ENCODE measurements at regions not wholly inside any gene's neighbourhood (a gene's known extent, or its start where the extent isn't known, plus 50 kb on each side); places are given as distances from the start of the nearest gene placed in this dataset.

- Histone ChIP-seq H3K9me3 (no peaks in the 10 kb centered on the region), H3K36me3 (replicated peaks in 1 of 2; ENCODE audit: insufficient read depth in 1 of 2, low read depth in 2 of 2) (no peaks in the 10 kb centered on the region), H3K4me1 (peaks cover 60% of the 10 kb centered on the region), H3K27me3 (no peaks in the 10 kb centered on the region), H3K27ac (peak overlapping the region; percentile 5 to 42 (median 24)), H3K4me3 (no peak overlapping the region)
- intact Hi-C loops (cut with DNase I), result no loop called here
- no peak for DNase-seq
- ATAC-seq, result peak; percentile 19
- TF ChIP-seq POLR2A (IDR thresholded peaks at IDR 0.05), result no peak
- TF ChIP-seq, protein P1, sequence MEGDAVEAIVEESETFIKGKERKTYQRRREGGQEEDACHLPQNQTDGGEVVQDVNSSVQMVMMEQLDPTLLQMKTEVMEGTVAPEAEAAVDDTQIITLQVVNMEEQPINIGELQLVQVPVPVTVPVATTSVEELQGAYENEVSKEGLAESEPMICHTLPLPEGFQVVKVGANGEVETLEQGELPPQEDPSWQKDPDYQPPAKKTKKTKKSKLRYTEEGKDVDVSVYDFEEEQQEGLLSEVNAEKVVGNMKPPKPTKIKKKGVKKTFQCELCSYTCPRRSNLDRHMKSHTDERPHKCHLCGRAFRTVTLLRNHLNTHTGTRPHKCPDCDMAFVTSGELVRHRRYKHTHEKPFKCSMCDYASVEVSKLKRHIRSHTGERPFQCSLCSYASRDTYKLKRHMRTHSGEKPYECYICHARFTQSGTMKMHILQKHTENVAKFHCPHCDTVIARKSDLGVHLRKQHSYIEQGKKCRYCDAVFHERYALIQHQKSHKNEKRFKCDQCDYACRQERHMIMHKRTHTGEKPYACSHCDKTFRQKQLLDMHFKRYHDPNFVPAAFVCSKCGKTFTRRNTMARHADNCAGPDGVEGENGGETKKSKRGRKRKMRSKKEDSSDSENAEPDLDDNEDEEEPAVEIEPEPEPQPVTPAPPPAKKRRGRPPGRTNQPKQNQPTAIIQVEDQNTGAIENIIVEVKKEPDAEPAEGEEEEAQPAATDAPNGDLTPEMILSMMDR (IDR thresholded peaks at IDR 0.05), result no peak
- WGBS, 2 donors, result 7 to 9% methylated on average over 2 of the region's 2 CpGs
These were observed 73.1 kb upstream of the SLC38A2 start for GRCh38 chr12:46445551-46446235.

DNA sequence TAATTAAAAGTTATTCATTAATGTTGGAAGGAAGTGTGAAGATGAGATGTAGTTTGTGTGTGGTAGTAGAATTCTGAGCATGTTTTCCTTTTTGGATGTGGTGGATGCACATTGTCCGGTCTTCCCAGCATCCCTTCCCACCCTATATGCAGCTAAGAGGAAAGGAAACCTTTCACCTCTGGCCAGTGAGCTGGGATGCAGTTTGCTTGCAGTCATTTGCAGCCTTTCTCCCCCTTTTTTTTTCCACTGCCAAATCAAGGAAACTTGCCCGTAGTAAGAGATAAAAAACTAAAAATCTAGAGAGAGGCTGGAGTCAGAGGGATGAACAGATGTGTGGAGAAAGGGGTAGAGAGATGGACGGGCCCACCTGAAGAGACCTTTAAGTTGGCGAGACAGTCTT, 72.5 kb upstream of the SLC38A2 start:
- no peak for DNase-seq
- Histone ChIP-seq H3K9me3 (no peaks in the 10 kb centered on the region), H3K27me3 (no peaks in the 10 kb centered on the region), H3K36me3 (replicated peaks in 1 of 2; ENCODE audit: insufficient read depth in 1 of 2, low read depth in 2 of 2) (no peaks in the 10 kb centered on the region), H3K27ac (peak overlapping the region in 3 of 4 donors; percentile 5 to 42 (median 26)), H3K4me3 (no peak overlapping the region), H3K4me1 (peaks cover 54% of the 10 kb centered on the region)
- WGBS, 2 donors, result 46 to 51% methylated on average over 4 of the region's 4 CpGs
- no peak for TF ChIP-seq POLR2A (IDR thresholded peaks at IDR 0.05)
- TF ChIP-seq, protein P1 (IDR thresholded peaks at IDR 0.05), result no peak
- intact Hi-C loops (cut with DNase I), result no loop called here
- ATAC-seq, result no peak

DNA sequence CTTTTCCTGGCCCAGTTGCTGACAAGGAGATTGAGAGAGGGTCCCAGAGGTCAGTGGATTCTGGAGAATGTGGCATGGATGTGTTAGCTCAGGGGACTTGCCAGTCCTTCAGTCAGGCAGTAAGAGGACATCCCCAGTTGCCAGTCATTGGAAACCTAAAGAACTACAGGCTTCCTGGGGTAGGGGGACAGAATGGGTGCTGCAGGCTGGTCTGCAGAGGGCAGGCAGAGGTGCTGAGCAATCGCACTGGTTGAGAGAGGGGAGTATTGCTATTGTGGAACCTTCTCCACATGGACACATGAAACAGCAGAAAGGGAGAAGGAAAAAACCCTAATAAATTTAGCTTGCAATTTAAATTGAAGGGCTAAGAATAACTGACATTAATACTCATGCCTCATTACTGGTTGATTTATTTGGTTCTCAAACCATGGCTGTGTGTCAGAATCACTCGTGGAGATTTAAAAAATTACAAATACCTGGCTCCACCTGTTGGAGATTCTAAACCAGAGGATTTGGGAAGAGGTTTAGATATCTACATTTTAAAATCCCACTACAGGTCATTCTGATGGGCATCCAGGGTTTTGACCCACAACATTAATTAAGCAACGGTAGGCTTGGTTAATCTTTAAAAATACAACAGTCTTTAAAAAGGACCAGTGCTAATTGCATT, 71.2 kb upstream of the SLC38A2 start:
- no peaks in the 10 kb centered on the region for H3K9me3 ChIP-seq
- intact Hi-C loops (cut with DNase I), result no loop called here

GRCh38 chr12:46442738-46443137, 70.2 kb upstream of the SLC38A2 start:
- ATAC-seq, result no peak
- Histone ChIP-seq H3K27ac (no peak overlapping the region), H3K27me3 (no peaks in the 10 kb centered on the region), H3K36me3 (replicated peaks in 1 of 2; ENCODE audit: insufficient read depth in 1 of 2, low read depth in 2 of 2) (no peaks in the 10 kb centered on the region), H3K9me3 (no peaks in the 10 kb centered on the region), H3K4me1 (peaks cover 30% of the 10 kb centered on the region), H3K4me3 (no peak overlapping the region)
- no peak for TF ChIP-seq POLR2A (IDR thresholded peaks at IDR 0.05)
- TF ChIP-seq, protein P1 (IDR thresholded peaks at IDR 0.05), result no peak
- WGBS, 2 donors, result 87 to 91% methylated on average over 2 of the region's 2 CpGs
- intact Hi-C loops (cut with DNase I), result no loop called here
- no peak for DNase-seq

More for the DNA sequence above, 71.2 kb upstream of the SLC38A2 start:
- ATAC-seq (no peak), DNase-seq (no peak)
- peaks cover 40% of the 10 kb centered on the region for H3K4me1 ChIP-seq
- H3K36me3 ChIP-seq (replicated peaks in 1 of 2; ENCODE audit: insufficient read depth in 1 of 2, low read depth in 2 of 2), result no peaks in the 10 kb centered on the region
- WGBS, 2 donors, result 52 to 57% methylated on average over 3 of the region's 3 CpGs
- no peak for TF ChIP-seq POLR2A (IDR thresholded peaks at IDR 0.05)
- TF ChIP-seq, protein P1 (IDR thresholded peaks at IDR 0.05), result no peak
- no peak overlapping the region for H3K27ac ChIP-seq
- no peak overlapping the region for H3K4me3 ChIP-seq
- H3K27me3 ChIP-seq, result no peaks in the 10 kb centered on the region

Measured in body of pancreas (tissue), 4 donors.